ENCODE measurements at regions not wholly inside any gene's neighbourhood (a gene's known extent, or its start where the extent isn't known, plus 50 kb on each side); places are given as distances from the start of the nearest gene placed in this dataset.
"Not testable (repeated sequence)": the region's sequence is repeated elsewhere in the genome, so short reads cannot be mapped to it uniquely, and the experiment has no call there.

DNA sequence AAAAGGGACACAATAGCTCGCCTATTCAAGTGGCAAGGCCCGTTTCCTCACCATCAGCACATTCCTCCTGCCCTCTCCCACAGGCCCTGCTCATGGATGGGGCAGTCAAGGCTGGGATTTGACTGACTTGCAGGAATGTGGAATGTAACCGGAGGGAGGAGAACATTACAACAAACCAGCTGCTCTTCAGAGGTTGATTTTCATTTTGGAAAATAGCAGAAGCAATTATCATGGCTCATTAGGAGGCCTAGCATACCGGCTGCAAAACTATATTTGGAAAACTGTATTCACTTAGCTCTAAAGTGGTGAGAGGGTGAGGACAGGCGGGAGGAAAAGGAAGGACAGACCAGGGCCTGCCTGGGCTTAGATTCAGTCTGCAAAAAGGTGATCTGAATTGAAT is 283.7 kb downstream of the CD83 start:
- no peak for DNase-seq

GRCh38 chr6:14406614-14407331 is 289.2 kb downstream of the CD83 start:
- DNase-seq: no peak

DNA sequence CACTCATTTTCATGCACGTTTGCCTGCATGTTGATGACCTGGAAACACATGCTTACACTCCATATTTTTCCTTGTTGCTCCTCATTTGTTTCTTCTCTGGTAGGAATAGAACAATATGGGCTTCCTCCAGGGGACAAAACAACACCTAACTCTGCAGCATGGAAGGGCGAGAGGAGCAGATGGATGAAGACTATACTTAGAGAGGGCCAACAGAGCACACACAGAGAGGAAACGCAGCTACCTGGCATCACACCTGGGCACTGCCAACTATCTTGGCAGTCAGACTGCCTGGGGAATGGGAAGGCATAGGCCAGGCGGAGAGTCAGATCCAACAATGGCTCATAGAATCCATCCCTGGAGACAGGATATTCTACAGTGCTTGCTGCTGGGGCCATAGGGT is 290.9 kb downstream of the CD83 start:
- DNase-seq: no peak

DNA sequence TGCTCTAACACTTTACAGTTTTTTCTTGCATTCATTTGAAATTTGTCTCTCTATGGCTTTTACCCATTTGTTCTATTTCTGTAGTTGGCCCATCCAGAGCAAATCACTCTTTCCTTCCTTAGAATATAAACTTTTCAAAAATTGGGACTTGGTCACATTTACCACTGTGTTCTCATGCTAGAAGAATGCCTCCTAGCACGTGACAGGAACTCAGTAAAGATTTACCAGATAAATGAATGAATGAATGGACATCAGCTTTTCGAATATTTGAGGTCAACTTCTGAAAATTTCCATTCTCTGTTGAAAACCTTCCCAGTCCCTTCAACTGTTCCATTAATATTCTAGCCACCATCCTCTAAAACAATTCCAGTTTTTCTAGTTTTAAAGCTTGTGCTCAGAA is 294.5 kb downstream of the CD83 start:
- no peak for DNase-seq

DNA sequence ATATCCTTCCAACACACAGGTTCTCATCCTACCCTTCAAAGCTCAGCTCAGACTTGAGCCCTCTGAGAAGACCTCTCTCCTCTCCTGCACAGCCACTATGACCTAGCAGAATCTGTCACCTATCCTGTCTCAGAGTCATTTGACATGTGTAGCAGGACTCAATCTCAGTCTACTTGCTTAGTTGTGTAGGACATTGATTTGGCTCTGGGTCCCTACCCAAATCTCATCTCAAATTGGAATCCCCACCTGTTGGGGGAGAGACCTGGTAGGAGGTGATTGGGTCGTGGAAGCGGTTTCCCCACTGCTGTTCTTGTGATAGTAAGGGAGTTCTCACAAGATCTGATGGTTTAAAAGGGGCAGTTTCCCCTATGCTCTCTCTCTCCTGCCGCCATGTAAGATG is 297.9 kb downstream of the CD83 start:
- DNase-seq: no peak

DNA sequence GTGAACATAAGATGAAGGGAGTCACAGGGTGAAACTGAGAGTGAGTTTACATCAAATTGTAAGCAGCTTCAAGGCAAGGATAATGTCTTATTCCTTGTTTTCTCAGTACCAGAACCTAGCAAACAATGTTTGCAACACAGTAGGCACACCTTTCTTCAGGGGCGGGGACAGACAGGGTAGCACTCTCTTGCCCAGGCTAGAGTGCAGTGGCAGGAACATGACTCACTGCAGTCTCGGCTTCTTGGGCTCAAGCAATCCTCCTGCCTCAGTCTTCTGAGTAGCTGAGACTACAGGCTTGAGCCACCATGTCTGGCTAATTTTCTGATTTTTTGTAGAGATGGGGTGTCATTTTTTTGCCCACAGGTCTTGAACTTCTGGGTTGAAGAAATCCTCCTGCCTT is 299.8 kb downstream of the CD83 start:
- no peak for DNase-seq

DNA sequence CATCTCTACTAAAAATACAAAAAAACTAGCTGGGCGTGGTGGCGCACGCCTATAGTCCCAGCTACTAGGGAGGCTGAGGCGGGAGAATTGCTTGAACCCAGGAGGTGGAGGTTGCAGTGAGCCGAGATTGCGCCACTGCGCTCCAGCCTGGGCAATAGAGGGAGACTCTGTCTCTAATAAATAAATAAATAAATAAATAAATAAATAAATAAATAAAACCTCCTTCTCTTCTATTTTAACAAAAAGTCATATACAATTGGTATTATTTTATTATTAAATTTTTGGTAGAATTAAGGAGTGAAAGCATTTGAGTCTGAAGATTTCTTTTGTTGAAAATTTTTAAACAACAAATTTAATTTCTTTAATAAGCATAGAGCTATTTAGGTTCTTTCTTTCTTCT is 301.7 kb downstream of the CD83 start:
- DNase-seq: not testable (repeated sequence)

GRCh38 chr6:14422061-14422460 is 304.5 kb downstream of the CD83 start:
- no peak for DNase-seq

DNA sequence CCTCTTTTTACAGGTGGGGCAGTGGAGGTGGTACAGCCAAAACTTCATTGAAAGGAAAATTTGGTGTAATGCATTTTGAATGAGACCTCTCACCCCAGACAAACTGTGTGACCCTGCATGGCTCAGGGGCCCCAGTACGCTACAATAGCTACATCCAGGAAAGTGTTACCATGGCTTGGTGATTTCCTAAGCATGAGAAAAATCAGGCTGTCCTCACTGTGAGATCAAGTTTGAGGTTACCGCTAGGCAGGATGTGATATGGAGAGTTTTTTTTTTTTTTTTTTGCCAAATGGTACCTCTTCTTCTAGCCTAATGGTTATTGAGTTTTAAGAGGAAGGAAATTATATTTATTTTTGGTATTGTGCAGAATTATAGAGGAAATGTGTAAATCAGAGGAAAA is 305.3 kb downstream of the CD83 start:
- no peak for DNase-seq

DNA sequence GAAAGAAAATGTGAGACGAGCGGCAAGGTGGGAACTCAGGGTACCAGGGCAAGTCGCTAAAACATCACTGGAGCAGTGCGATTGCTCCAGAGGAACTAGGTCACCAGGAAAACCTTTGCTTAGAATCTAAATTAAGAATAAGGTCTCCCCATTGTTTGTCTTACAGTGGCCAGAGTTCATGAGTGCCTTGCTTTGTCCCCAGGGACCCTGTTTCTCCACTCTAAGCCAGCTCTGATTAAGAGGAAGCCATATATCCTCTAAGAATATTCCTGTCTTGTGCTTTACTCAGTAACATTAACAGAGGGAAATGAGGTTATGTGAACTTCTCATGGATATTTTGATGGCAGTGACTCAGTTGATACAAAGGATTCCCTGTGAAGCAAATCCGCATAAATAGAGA is 305.8 kb downstream of the CD83 start:
- DNase-seq: no peak

- DNase-seq: no peak
Observed at GRCh38 chr6:14423955-14424354, 306.4 kb downstream of the CD83 start.

- DNase-seq: no peak
Observed at GRCh38 chr6:14425805-14426204, 308.2 kb downstream of the CD83 start.

GRCh38 chr6:14426281-14426680 is 308.7 kb downstream of the CD83 start:
- DNase-seq: no peak

GRCh38 chr6:14428269-14428668 is 310.7 kb downstream of the CD83 start:
- DNase-seq: no peak

- no peak for DNase-seq
Observed at GRCh38 chr6:14429396-14429795, 311.8 kb downstream of the CD83 start.

- no peak for DNase-seq
Observed at GRCh38 chr6:14430218-14430617, 312.6 kb downstream of the CD83 start.

DNA sequence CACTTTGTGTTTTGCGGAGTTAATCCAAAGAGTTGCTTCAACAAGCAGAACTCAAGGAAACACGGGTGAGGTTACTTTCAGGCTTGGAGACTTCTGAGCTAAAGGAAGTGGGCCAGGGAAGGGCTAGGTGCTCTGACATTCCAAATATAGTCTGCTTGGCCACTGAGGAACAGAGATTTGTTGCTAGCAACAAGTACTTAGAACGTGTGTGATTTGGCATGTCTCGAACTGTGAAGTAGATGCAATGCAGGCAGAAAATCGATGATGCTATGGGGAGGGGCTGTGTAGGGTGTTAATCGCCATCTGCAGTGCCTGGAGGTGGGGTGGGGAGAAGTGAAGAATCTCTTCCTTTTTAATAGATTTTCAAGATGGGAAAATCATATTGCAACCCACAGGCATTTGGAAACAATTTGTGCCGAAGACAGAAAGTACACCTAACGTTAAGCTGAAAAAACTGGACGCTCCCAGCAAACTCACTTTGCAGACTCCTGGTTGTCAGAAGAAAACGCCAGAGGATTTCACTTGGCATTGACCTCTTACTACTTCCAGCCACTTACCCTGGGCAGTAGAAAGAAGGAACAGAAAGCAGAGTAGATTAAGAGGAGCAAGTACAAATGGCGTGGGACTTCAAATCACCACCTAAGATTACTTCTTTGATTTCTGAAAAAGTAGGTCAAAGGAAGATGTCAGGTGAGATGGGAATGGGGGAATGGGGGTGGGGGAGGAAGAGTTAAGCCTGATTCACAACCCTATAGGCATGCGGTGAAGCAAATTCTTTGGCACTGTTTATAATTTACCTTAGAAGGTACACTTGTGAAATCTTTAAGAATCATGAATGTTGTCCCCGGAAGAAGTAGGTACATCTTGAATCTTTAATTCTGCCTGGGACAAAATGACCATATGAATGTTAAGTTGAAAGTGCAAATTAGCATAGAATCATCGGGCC is 314.1 kb downstream of the CD83 start:
- DNase-seq: no peak

DNA sequence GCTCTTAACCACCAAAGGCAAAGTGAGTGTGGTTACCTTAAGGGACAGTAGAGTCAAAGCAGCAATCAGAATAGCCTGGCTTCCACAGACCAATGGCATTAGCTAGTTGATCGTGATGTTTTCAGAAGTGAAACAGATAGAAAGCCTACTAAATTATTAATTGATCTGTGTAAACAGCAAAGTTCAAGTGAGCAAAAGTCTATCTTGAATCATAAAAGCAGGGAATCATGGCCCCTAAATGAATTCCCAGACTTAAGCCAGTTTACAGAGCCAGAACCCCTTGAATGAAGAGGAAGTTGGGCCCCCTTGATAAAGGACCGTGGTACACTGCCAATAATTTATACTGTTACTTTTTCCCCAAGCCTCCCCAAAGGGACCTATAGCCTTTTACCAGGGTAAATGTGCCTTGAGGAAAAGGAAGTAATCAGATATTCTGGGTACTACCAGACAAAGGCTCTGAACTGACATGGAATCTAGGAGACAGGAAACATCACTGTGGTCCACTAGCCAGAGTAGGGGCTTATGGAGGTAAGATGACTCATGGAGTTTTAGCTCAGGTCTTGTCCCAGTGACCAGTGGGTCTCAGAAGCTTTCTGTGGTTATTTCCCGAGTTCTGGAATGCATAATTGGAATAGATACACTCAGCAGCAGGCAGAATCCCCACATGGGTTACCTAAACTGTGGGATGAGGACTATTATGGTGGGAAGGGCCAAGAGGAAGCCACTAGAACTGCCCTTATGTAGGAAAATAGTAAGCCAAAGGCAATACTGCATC is 317.5 kb downstream of the CD83 start:
- no peak for DNase-seq

GRCh38 chr6:14436592-14437132 is 319.1 kb downstream of the CD83 start:
- no peak for DNase-seq

- no peak for DNase-seq
Observed at GRCh38 chr6:14439419-14439818, 321.8 kb downstream of the CD83 start.

DNA sequence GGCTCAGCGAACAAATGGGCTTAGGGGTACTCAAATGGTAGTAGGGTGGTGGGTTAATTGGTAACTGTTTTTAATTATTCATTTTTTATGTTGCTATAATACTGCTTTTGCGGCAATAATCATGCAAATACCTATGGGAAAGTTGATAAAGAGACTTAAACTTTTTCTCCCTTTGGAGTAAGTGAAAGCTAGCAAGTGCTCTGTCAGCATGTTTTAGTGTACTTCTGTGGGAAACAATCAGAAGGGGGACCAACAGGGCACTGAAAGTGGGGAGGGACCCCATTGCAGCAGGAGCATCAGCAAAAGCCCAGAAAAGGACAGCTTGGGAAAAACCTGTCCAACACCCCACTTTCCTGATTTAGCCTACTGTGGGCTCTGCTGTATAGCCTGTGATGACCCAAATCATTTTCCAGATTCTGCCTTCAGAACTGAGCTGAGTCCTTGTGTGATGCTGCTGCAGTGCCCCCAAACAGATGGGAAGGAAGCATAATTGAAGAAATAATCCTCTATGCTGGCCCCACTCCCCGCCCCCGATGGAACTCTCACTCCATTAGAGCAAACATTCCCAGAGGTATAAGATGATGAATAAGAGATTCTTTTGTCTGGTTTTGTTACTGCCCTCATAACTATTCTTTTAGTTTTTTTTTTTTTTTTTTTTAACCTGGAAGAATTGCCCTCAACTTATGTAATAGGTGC is 322.8 kb downstream of the CD83 start:
- DNase-seq: no peak

GRCh38 chr6:14440940-14441781 is 323.6 kb downstream of the CD83 start:
- DNase-seq: no peak
